ENCODE measurements at regions not wholly inside any gene's neighbourhood (a gene's known extent, or its start where the extent isn't known, plus 50 kb on each side); places are given as distances from the start of the nearest gene placed in this dataset.

- 0% methylated on average over 2 of the region's 2 CpGs for WGBS (ENCODE audit: insufficient coverage, insufficient replicate concordance, low lambda C conversion rate, missing lambda C conversion rate)
- no peaks in the 10 kb centered on the region for H4K20me1 ChIP-seq (ENCODE audit: control insufficient read depth, insufficient read depth)
- no peaks in the 10 kb centered on the region for H3K36me3 ChIP-seq (ENCODE audit: control insufficient read depth in 2 of 2, insufficient read depth in 2 of 2, low read length in 1 of 2)
- RAD21 ChIA-PET (ENCODE audit: unreplicated experiment) = no interaction called here
- in situ Hi-C loops (cut with MboI) = no loop called here
- no peak overlapping the region for H3K27ac ChIP-seq (ENCODE audit: control insufficient read depth, insufficient read depth)
- SMC1A ChIA-PET (ENCODE audit: uncharacterized antibody, unreplicated experiment) = no interaction called here
- no peak overlapping the region for H2AFZ ChIP-seq (ENCODE audit: control insufficient read depth, low read depth, low read length)
- no peaks in the 10 kb centered on the region for H3K4me1 ChIP-seq (ENCODE audit: control insufficient read depth, insufficient read depth, low read length)
- no peaks in the 10 kb centered on the region for H3K79me2 ChIP-seq (ENCODE audit: control insufficient read depth, insufficient read depth, low read length)
- no peak overlapping the region for H3K4me3 ChIP-seq
- no peak for DNase-seq (ENCODE audit: low read depth, low spot score)
- no peak overlapping the region for H3K4me2 ChIP-seq (ENCODE audit: control insufficient read depth, insufficient read depth)
- BruUV-seq (replicated peaks) = no TSS peak
- no peak for TF ChIP-seq ATF2 (IDR thresholded peaks at IDR 0.05; ENCODE audit: low read length)
- TF ChIP-seq EP300 (IDR thresholded peaks at IDR 0.05; ENCODE audit: borderline replicate concordance in 1 of 2, control insufficient read depth in 1 of 2, low read depth in 2 of 2, low read length in 2 of 2) = no peak
- no peak for TF ChIP-seq BCL3 (IDR thresholded peaks at IDR 0.05; ENCODE audit: borderline replicate concordance, insufficient read depth, low read depth, low read length, poor library complexity, severe bottlenecking)
- TF ChIP-seq PML (IDR thresholded peaks at IDR 0.05; ENCODE audit: low read length) = no peak
- TF ChIP-seq BCLAF1 (IDR thresholded peaks at IDR 0.05) = no peak
- TF ChIP-seq MTA3 (IDR thresholded peaks at IDR 0.05; ENCODE audit: borderline replicate concordance, low read length) = no peak
- no peaks in the 10 kb centered on the region for H3K27me3 ChIP-seq (replicated peaks in 1 of 2; ENCODE audit: control insufficient read depth in 2 of 2, insufficient read depth in 2 of 2, low read length in 1 of 2)
- no peak overlapping the region for H3K9ac ChIP-seq (ENCODE audit: control insufficient read depth, insufficient read depth, low read length)
- no peaks in the 10 kb centered on the region for H3K9me3 ChIP-seq (replicated peaks; ENCODE audit: control insufficient read depth, insufficient read depth, low read length)
- intact Hi-C loops (cut with micrococcal nuclease; ENCODE audit: unreplicated experiment) = no loop called here
- POLR2A ChIA-PET = no interaction called here
- no peak for FAIRE-seq
- CTCF ChIA-PET = no interaction called here
- no peak for ATAC-seq
Observed at GRCh38 chr4:84051089-84051488, 448.0 kb downstream of the NKX6-1 start.
